Gastroesophageal sphincter (tissue), 3 donors: ENCODE measurements at regions not wholly inside any gene's neighbourhood (a gene's known extent, or its start where the extent isn't known, plus 50 kb on each side); places are given as distances from the start of the nearest gene placed in this dataset.
"Not testable (repeated sequence)": the region's sequence is repeated elsewhere in the genome, so short reads cannot be mapped to it uniquely, and the experiment has no call there.

Experiments
- CTCF ChIP-seq, 4 experiments: fragments of 200-600 bp in 2 of 4; fragments of 450-650 bp in 2 of 4; sonication (generic) in 1 of 4; IDR thresholded peaks; one replicate each; pipeline ENCODE4 v1.5.1; 2017 to 2019; ENCODE audit warnings: antibody characterized with exemption in 4 of 4, mild to moderate bottlenecking in 2 of 4, moderate library complexity in 2 of 4
- EP300 ChIP-seq: sonication (generic); formaldehyde crosslinking; IDR thresholded peaks from one replicate; pipeline ENCODE4 v1.6.1; 2017; ENCODE audit warnings: antibody characterized with exemption, mild to moderate bottlenecking
- POLR2A ChIP-seq, 2 donors: fragments of 450-650 bp; IDR thresholded peaks; one replicate each; pipeline ENCODE4 v1.6.1; 2017; ENCODE audit warnings: antibody characterized with exemption in 2 of 2, mild to moderate bottlenecking in 2 of 2, moderate library complexity in 1 of 2
- POLR2AphosphoS5 ChIP-seq: sonication (generic); formaldehyde crosslinking; IDR thresholded peaks from one replicate; pipeline ENCODE4 v1.6.1; 2017; ENCODE audit warnings: antibody characterized with exemption

GRCh38 chr13:54422946-54423345 is 1394.3 kb downstream of the OLFM4 start:
- TF ChIP-seq CTCF (IDR thresholded peaks at IDR 0.05); POLR2AphosphoS5; POLR2A (IDR thresholded peaks at IDR 0.05); EP300: not testable (repeated sequence)
